COLO668 (cell line): ENCODE measurements at regions not wholly inside any gene's neighbourhood (a gene's known extent, or its start where the extent isn't known, plus 50 kb on each side); places are given as distances from the start of the nearest gene placed in this dataset.

Experiments used
- DNase-seq: peaks from one replicate; lab custom pipeline; 2025; ENCODE audit not compliant: unreplicated experiment; lab: John Stamatoyannopoulos, UW

DNA sequence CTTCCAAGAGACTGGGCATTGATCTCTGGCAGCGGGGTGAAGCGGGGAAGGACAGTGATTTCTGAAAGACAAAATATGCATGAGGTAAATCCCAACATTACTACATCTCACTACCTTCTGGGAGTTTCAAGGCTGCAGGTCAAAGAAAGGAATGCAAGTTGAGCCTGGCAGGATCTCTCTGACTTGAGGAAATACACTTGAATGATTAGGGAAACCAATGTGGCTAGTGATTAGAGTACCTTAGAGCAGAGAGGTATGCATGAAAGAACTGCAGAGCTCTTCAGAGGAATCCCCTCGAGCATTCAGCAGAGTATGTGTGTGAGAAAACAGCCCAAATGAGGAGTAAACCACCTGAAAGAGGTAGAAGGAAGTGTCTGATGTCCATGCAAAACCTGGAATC, 2874.1 kb upstream of the PCDH20 start:
- DNase-seq: no peak

DNA sequence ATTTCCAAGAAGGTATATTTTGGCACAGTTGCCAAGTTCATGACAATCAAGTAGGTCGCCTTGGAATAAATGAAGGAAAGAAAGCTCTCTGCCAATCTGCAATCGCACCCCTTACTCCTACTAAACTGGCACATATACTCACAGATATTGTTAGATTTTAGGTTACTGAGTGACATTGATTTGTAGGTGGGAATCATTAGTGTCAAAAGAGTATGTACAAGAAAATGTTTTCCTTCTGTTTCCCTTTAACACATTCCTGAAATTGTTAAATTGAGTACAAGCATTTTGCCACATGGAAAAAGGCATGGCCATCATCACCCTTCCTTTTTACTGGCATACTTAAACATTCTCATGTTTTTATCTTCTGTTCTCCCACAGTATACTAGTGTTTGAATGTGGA, 2868.3 kb upstream of the PCDH20 start:
- no peak for DNase-seq

DNA sequence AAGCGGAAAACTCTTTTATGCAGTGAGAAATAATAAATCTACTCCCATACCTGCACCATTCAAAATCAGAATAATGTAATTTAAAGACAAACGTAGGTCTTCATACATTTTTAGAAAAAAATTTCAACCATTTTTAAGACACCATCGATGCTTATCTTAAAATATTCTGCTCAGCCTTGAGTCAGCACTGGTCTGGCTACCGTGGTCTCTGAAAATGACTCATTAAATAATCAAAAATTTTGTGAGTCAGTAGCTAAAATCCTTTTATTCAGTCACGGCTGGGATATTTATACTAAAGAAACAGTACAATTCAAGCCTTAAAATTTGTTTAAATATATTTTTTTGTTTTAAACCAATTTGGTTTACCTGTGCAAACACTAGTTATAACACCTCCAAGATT, 2862.8 kb upstream of the PCDH20 start:
- DNase-seq: no peak

DNA sequence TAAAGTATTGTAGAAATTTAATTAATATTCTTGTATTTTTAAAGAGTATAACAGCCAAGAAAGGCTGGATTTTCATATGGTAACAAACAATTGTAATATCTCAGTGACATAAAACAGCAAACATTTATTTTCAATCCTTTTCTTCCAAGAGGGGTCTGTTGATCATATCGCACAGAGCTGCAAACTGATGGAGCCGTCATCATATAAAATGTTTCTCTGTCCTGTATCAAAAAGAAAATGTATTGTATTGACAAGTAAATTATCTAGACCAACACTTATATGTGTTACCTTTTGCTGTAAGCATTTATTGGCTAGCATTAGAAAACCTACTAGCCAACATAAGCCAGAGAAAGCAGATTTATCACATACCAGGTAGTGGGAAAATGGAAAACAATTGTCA, 2861.4 kb upstream of the PCDH20 start:
- no peak for DNase-seq

DNA sequence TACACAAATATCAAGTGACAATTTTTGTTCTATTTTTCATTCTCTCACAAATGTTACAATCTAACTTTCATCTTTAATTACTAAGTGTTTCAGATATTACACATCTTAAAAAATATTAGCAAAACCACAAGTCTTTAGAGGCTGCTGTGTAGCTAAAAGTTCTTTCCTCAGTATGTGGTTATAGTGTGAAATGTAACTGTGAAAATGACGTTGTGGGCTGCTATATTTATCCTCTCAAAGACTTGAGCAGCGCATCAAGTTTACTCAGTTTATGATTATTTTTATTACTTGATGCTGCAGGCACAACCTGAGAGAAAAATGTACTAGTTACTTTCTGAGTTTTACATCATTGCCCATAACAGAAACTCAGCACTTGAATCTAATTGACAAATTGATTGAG, 2860.6 kb upstream of the PCDH20 start:
- DNase-seq: no peak

DNA sequence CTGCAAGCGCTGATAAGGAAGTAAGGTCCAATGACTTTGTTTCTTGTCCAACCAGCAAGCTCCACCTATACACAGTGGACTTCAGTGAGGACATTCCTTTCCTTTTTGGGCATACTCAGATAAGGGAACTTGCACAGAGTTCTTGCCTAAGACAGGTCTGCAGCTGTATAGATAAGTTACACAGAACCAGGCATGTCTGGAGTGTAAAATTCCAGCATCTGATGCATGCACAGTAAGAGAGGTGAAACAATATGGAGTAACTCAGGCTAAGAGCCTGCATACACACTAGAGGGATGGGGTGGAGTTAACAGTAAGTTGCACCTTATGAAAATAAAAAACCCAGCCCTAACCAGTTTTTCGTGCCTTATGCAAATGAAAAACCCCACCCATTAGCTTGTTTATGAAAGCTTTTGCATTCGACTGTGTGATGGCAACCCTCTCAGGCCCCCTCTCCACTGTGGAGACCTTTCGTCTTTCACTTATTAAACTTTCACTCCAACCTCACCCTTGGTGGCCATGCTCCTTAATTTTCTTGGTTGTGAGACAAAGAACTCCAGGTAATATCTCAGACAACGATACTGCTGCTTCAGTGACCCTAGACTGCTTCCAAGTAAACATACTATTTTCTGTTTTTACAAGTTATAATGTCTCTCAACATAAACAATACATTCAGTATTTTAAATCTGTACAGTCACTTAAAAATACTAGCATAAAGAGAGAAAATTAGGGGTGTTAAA, 2859.0 kb upstream of the PCDH20 start:
- no peak for DNase-seq

DNA sequence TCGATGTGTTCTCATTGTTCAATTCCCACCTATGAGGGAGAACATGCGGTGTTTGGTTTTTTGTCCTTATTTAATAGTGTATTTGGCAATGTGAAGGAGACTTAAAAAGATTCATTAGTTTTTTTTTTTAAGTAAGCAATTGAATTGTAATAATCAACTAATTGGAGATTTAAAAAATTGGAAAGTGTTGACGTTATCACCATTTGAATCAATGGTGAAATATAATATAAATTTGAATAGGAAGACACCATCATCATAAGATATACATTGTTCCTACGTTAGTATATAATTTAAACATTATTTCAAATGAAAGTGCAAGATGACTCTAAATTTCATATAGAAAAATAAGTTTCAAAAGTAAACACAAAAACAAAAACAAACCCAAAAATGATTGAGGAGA, 2858.1 kb upstream of the PCDH20 start:
- DNase-seq: no peak

DNA sequence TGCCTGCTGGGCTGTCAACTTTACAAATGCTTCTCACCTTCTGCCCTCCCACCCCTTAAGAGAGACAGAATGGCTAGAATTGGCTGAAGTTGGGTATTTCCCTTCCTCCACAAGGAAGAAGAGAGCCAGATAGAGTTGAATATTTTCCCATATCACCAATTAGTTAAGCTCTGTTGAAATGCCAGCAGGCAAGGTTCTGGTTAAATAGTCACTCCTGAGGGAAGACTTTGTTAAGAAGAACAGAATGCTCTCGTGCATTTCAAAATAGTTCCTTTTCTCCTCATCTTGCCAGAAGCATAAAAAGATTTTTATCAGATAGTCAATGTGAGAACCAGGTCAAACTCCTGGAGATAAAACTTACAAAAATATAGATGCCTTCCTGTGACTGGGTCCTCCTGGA, 2857.0 kb upstream of the PCDH20 start:
- DNase-seq: no peak

DNA sequence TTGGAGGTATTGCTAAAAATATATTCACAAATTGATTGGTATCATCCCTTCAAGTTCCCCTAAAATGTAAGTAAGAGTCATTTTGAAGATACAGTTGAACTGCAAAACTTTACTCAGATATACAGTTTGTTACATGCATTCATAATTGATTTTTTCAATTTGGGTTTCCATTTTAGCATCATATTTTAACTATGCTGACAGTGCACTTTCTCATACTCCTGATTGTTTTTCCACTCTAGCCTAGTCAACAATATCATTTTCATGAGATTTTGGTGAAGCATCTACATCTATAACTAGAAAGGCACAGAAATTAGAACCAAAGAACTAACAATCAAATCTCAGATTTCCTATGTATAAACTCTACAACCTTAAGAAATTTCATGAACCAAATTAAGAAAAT, 2850.4 kb upstream of the PCDH20 start:
- no peak for DNase-seq

DNA sequence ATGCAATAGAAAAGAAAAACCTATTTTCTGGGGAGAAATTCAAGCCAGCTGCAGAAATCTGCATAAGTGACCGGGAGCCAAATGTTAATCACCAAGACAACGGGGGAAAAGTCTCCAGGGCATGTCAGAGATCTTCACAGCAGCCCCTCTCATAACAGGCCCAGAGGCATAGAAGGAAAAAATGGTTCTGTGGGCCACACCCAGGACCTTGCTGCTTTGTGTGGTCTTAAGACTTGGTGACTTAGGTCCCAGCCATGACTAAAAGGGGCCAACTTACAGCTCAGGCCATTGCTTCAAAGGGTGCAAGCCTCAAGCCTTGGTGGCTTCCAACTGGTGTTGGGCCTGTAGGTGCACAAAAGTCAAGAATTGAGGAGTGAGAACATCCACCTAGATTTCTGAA, 2847.6 kb upstream of the PCDH20 start:
- no peak for DNase-seq

DNA sequence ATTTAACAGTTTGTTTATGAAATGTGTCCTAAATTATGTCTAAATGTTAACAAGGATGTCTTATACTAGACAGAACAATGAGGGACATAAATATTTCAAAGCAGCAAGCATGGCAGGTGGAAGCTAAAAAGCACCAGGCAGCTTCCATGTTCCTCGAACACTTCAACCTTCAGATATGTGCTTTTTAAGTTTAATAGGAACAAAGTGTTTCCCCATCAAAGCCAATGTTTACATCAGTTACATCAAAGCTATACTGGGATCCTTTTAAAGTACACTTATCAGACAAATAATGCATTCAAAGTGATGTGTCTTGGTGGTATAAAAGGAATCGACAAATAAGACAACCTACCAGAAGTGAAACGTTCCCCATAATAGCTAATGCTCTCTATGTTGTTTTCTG, 2841.1 kb upstream of the PCDH20 start:
- DNase-seq: no peak

DNA sequence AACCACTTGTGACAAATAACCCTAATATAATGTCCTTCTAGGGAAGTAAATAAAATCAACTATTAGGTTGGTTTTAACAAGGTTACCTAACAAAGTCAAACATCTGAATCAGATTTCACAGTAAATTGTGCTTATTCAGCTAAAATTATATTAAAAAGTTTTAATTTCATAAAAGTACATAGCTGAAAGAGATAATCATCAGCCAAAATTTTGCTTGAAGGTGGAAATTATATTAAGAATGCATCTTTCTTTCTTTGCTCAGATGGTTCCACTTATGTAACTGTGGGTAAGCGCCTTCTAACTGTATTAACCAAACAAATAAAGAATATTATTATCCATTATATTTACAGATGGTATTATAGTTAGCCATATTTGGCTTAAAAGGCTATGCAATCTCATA, 2840.3 kb upstream of the PCDH20 start:
- DNase-seq: no peak

DNA sequence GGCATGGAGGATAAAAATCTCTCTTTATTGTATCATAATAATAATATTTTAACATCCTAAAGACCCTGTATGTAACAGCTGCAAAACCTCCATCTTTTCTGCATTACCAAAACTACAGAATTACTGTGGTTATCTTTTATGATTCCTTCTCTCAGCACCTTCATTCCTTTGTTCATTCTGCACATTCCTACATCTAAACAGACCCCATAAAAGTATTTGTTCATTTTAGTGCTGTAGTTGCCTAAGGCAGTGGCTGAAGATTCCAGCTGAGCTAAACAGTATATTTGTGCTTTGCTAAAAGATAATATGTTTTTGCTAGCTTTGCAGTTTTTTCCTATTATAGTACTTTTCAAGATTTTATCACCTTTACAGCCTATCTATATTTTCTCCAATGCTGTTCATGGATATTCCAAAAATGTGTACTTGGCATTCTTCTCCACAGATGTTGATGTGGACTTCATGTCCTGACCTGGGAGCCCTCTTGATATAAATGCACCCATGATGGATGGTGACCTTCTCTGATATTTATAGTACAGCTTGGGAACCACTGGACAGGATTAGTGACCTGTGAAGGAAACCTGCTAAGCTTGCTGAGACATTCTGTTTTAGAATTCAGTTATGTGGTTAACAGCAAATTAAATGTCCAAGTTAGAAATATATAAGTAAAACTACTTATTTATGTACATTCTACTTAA, 2832.9 kb upstream of the PCDH20 start:
- DNase-seq: no peak

DNA sequence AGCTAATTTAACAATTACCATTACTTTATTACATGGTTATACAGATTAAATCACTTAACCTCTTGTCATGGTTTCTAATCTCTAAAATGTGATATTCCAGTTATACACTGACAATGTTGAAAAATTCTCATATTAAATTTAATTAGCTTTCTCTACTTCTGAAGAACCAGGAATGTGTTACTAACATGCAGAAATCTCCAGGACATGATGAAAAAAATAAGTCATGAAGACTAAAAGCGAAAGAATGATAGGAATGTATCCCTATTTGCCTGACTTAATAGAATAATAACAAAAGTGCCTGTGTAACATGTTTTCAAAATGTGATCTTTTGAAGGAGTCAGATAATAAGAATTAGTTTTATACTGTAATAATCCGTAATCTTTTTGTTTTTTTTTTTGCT, 2823.7 kb upstream of the PCDH20 start:
- no peak for DNase-seq

DNA sequence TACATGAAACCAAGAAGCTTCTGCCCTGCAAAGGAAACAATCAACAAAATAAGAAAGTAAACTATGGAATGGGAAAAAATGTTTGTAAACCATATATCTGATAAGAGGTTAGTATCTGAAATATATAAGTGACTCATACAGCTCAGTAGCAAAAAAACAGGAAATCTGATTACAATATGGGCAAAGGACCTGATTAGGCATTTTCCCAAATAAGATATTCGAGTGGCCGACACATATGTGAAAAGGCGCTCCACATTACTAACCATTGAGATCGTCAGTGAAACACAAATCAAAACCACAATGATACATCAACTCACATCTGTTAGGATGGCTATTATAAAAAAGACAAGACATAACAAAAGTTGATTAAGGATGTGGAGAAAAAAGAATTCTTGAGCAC, 2818.6 kb upstream of the PCDH20 start:
- no peak for DNase-seq

DNA sequence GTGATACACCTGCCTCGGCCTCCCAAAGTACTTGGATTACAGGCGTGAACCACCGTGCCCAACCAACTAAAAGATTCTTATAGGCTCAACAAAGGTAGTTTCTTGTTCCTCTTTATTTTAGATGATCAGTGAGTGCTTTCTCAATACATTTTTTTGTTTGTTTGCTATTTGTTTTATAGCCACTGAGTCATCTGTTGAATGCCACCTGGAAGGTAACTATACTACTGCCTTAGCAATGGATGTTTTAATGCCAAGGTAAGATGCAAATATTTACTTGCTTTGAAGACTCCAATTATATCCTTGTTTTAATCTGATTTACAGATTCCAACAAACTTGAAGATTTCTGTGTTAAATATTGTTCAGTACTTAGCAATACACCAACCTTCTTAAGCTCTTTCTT, 2807.4 kb upstream of the PCDH20 start:
- no peak for DNase-seq

DNA sequence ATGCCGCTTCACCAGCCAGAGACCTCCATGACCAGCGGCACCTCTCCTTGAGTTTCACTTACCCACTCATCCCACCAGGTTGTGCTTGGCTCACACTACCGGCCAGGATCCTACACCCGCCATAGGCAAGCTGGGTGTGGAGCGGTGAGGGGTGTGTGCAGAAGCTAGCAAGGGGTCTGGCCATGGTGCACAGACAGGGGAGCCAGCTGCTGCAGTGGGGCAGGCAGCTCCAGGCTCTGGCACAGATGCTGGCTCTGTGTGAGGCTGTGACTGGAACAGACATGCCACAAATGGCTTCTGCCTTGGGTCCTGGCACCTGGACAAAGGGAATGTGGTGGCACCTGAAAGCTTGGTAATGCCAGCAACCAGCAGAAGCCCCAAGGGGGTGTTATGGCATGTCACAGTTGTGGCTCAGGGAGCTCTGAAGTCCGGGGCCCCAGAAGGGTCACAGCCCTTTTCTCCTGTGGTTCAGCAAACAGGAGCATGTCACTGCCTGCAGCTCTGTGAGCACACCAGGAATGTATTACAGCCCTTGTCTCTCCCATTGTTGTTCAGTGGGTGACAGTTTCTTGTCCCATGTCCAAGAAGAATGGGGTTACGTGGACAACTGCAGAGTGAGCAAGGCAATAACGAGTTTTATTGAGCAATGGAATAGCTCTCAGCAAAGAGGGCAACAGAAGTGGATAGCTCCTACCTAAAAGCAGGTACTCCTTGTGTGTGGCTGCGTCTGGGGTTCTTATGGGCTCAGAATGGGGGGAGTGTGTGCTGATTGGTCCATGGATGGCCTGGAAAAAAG, 2791.0 kb upstream of the PCDH20 start:
- no peak for DNase-seq

DNA sequence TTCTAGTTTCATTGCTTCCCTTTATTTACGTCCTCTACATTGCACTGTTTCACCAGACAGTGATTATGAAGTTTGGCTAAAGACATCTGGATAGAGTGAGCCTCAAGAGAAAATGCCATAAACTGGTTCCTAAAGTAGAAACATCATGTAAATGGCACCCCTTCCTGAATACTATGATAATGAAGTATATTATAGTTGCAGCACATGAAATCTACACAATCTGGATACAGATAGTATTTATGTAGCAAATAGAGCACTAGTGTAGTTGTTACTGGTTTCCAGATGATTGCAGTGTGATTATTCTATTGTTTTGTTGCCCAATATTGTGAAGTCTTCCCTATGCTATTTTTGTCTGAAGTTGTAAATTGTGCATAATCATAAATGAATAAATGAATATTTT, 2786.9 kb upstream of the PCDH20 start:
- no peak for DNase-seq

DNA sequence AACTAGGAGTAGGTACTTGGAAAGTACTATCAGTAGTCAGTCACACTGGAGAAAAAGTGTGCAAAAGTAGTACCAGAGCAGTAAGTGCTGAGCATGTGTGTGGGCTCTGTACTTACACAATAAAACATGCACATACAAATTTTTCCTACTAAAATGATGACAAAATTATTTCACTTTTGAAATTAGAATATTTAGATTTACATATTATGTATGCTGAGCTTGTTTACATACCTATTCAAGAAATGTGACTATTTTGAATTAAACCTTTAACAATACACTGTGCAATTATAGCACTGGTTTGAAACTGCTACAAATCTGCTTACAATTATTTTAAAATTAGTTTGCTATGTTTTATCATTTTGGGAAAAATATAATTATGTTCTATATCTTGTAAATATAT, 2781.6 kb upstream of the PCDH20 start:
- no peak for DNase-seq

DNA sequence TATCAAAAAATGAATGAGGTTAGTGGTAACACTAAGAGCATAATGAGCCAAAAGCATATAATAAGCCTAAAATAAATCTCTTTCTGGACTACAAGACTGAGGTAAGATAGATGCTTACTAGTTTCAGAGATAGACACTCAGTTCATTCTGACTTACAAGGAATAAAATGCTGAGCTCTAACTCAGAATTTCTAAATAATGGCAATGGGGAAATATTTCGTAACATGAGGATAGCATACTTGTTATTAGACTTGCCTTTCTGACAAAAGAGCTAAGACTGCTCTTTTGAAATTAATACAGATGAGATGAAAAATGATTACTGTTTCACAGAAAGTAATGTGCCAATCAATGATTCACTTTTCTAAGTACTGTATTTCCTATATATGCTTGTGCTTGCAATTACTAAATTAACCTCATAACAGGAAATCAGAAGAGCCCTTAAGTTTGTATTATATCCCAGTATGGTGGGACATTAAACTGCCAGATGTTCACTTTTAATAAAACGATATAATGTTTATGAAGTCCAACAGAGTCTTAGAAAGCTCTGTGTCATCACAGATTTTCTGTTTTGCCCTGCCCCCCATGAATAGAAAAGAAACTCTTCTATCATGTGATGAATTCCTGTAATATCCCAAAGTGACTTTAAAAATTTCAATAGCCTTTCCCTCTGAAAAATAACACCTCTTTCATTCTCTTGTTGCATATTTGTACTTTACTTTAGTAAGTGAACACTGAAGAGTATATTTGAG, 2771.0 kb upstream of the PCDH20 start:
- DNase-seq: no peak

DNA sequence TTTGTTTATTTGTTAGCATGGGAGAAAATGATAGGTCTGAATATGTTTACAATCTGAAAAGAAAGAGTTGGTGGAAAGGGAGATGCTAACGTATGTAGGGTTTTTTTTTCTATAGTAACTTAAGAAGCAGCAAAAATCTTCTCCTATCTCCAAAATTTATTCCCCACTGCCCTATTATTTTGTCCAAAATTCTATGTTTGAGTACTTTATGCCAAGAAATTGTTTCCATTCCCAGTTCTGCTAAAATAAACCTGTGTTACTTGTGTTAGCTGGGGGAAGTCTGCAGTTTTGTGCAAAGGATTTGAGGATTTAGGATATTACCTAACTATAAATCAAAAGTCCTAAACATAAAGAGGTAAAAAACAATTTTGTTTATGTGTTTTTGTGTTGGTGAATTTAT, 2770.4 kb upstream of the PCDH20 start:
- no peak for DNase-seq
